Astrocyte (in vitro differentiated cells and primary cell): ENCODE measurements at regions not wholly inside any gene's neighbourhood (a gene's known extent, or its start where the extent isn't known, plus 50 kb on each side); places are given as distances from the start of the nearest gene placed in this dataset.
"Not testable (repeated sequence)": the region's sequence is repeated elsewhere in the genome, so short reads cannot be mapped to it uniquely, and the experiment has no call there.

Experiments used
- DNase-seq: peaks from one replicate; pipeline ENCODE4 v3.0.0-alpha.2; 2010; ENCODE audit warnings: low read depth
- FAIRE-seq: peaks from 2 replicates; lab custom pipeline; 2011; peaks lifted over from hg19 to GRCh38; lab: Jason Lieb, UNC
- H2AFZ ChIP-seq: 2 replicates; pipeline ENCODE4 v1.6.0; 2012; ENCODE audit warnings: low read depth, low read length, inconsistent platforms
- H3K27ac ChIP-seq: 2 replicates; pipeline ENCODE4 v1.5.1; 2011; ENCODE audit warnings: low read depth, low read length, inconsistent platforms
- H3K27me3 ChIP-seq: 2 replicates; pipeline ENCODE4 v1.6.0; 2011; ENCODE audit warnings: low read length, inconsistent platforms; ENCODE audit not compliant: insufficient read depth
- H3K36me3 ChIP-seq: 2 replicates; pipeline ENCODE4 v1.5.1; 2011; ENCODE audit warnings: low read length, inconsistent platforms; ENCODE audit not compliant: insufficient read depth
- H3K4me1 ChIP-seq: 2 replicates; pipeline ENCODE4 v1.5.1; 2011; ENCODE audit warnings: low read length, inconsistent platforms; ENCODE audit not compliant: insufficient read depth
- H3K4me2 ChIP-seq: 2 replicates; pipeline ENCODE4 v1.6.0; 2012; ENCODE audit warnings: low read length, inconsistent platforms
- H3K4me3 ChIP-seq: 2 replicates; pipeline ENCODE4 v1.5.1; 2011; ENCODE audit warnings: low read depth, mild to moderate bottlenecking, low read length, inconsistent platforms; ENCODE audit not compliant: insufficient read depth
- H3K79me2 ChIP-seq: 2 replicates; pipeline ENCODE4 v1.6.0; 2012; ENCODE audit warnings: mild to moderate bottlenecking, low read length, inconsistent platforms; ENCODE audit not compliant: insufficient read depth
- H3K9ac ChIP-seq: 2 replicates; pipeline ENCODE4 v1.6.0; 2012; ENCODE audit warnings: mild to moderate bottlenecking, low read length, inconsistent platforms
- H3K9me3 ChIP-seq: 2 replicates; pipeline ENCODE4 v1.5.1; 2012; ENCODE audit warnings: low read depth, mild to moderate bottlenecking, low read length, inconsistent platforms; ENCODE audit not compliant: insufficient read depth
- H4K20me1 ChIP-seq: 2 replicates; pipeline ENCODE4 v1.6.0; 2012; ENCODE audit warnings: low read length, inconsistent platforms; ENCODE audit not compliant: insufficient read depth
- H3K27ac Mint-ChIP-seq: one replicate; pipeline ENCODE4 v1.8.0; 2021; ENCODE audit warnings: mild to moderate bottlenecking, mixed read lengths; ENCODE audit not compliant: unreplicated experiment
- H3K27me3 Mint-ChIP-seq: one replicate; pipeline ENCODE4 v1.8.0; 2021; ENCODE audit warnings: low read depth, mixed read lengths; ENCODE audit not compliant: unreplicated experiment
- H3K36me3 Mint-ChIP-seq: one replicate; pipeline ENCODE4 v1.8.0; 2021; ENCODE audit warnings: low read depth, mixed read lengths; ENCODE audit not compliant: unreplicated experiment
- H3K4me1 Mint-ChIP-seq: one replicate; pipeline ENCODE4 v1.8.0; 2021; ENCODE audit warnings: low read depth, mixed read lengths; ENCODE audit not compliant: unreplicated experiment
- H3K4me3 Mint-ChIP-seq: one replicate; pipeline ENCODE4 v1.8.0; 2021; ENCODE audit warnings: mild to moderate bottlenecking, moderate library complexity, mixed read lengths; ENCODE audit not compliant: unreplicated experiment
- H3K9me3 Mint-ChIP-seq: one replicate; pipeline ENCODE4 v1.8.0; 2021; ENCODE audit warnings: mild to moderate bottlenecking, mixed read lengths; ENCODE audit not compliant: unreplicated experiment
- EZH2 ChIP-seq: IDR thresholded peaks from 2 replicates; pipeline ENCODE4 v1.6.1; 2012; ENCODE audit warnings: mild to moderate bottlenecking, low read length, inconsistent platforms; ENCODE audit not compliant: insufficient read depth
- TF ChIP-seq, protein P1 (sequence below): IDR thresholded peaks from 2 replicates; pipeline ENCODE4 v1.5.1; 2011; ENCODE audit warnings: low read depth, mild to moderate bottlenecking, inconsistent platforms, low read length, moderate library complexity; ENCODE audit not compliant: insufficient read depth

- Histone ChIP-seq H3K9me3 (peaks cover 16% of the 10 kb centered on the region), H3K36me3 (no peaks in the 10 kb centered on the region), H4K20me1 (no peaks in the 10 kb centered on the region), H3K4me2 (no peak overlapping the region), H3K9ac (no peak overlapping the region), H3K27ac (no peak overlapping the region), H3K4me1 (no peaks in the 10 kb centered on the region), H2AFZ (no peak overlapping the region), H3K27me3 (no peaks in the 10 kb centered on the region), H3K4me3 (no peak overlapping the region), H3K79me2 (no peaks in the 10 kb centered on the region)
- peaks cover 16% of the 10 kb centered on the region for H3K27me3 Mint-ChIP-seq
- no peak for DNase-seq
- no peaks in the 10 kb centered on the region for H3K36me3 Mint-ChIP-seq
- TF ChIP-seq, protein P1, sequence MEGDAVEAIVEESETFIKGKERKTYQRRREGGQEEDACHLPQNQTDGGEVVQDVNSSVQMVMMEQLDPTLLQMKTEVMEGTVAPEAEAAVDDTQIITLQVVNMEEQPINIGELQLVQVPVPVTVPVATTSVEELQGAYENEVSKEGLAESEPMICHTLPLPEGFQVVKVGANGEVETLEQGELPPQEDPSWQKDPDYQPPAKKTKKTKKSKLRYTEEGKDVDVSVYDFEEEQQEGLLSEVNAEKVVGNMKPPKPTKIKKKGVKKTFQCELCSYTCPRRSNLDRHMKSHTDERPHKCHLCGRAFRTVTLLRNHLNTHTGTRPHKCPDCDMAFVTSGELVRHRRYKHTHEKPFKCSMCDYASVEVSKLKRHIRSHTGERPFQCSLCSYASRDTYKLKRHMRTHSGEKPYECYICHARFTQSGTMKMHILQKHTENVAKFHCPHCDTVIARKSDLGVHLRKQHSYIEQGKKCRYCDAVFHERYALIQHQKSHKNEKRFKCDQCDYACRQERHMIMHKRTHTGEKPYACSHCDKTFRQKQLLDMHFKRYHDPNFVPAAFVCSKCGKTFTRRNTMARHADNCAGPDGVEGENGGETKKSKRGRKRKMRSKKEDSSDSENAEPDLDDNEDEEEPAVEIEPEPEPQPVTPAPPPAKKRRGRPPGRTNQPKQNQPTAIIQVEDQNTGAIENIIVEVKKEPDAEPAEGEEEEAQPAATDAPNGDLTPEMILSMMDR: no peak
- no peak for TF ChIP-seq EZH2
- H3K27ac Mint-ChIP-seq: no peak overlapping the region
- no peaks in the 10 kb centered on the region for H3K4me1 Mint-ChIP-seq
- H3K4me3 Mint-ChIP-seq: no peak overlapping the region
- peaks cover 10% of the 10 kb centered on the region for H3K9me3 Mint-ChIP-seq
- no peak for FAIRE-seq
Observed at GRCh38 chr12:131395971-131396573, 314.8 kb upstream of the SFSWAP start.

DNA sequence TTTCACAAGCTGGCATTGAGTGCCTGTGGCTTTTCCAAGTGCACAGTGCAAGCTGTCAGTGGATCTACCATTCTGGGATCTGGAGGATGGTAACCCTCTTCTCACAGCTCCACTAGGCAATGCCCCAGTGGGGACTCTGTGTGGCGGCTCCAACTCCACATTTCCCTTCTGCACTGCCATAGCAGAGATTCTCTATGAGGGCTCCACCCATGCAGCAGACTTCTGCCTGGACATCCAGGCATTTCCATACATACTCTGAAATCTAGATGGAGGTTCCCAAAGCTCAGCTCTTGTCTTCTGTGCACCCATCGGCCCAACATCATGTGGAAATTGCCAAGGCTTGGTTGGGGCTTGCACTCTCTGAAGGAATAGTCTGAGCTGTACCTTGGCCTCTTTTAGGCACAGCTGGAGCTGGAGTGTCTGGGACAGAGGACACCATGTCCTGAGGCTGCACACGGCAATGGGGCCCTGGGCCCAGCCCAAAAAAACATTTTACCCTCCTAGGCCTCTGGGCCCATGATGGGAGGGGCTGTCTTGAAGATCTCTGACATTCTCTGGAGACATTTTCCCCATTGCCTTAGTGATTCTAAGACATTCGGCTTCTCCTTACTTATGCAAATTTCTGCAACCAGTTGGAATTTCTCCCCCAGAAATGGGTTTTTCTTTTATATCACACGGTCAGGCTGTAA, 313.3 kb upstream of the SFSWAP start:
- no peaks in the 10 kb centered on the region for H3K27me3 ChIP-seq
- H3K4me2 ChIP-seq: no peak overlapping the region
- no peaks in the 10 kb centered on the region for H3K36me3 Mint-ChIP-seq
- no peak overlapping the region for H3K9ac ChIP-seq
- H3K9me3 ChIP-seq: peaks cover 16% of the 10 kb centered on the region
- H3K27ac ChIP-seq: no peak overlapping the region
- DNase-seq (no peak), FAIRE-seq (no peak)
- no peak overlapping the region for H3K4me3 Mint-ChIP-seq
- no peaks in the 10 kb centered on the region for H3K79me2 ChIP-seq
- peaks cover 11% of the 10 kb centered on the region for H3K27me3 Mint-ChIP-seq
- H3K4me1 ChIP-seq: no peaks in the 10 kb centered on the region
- H3K36me3 ChIP-seq: no peaks in the 10 kb centered on the region
- no peak overlapping the region for H3K27ac Mint-ChIP-seq
- peaks cover 10% of the 10 kb centered on the region for H3K9me3 Mint-ChIP-seq
- no peak overlapping the region for H2AFZ ChIP-seq
- H3K4me1 Mint-ChIP-seq: no peaks in the 10 kb centered on the region
- H3K4me3 ChIP-seq: no peak overlapping the region
- TF ChIP-seq EZH2: no peak
- TF ChIP-seq, protein P1: no peak
- no peaks in the 10 kb centered on the region for H4K20me1 ChIP-seq

- no peak overlapping the region for H3K9ac ChIP-seq
- H3K9me3 ChIP-seq: peaks cover 18% of the 10 kb centered on the region
- H3K4me2 ChIP-seq: no peak overlapping the region
- no peaks in the 10 kb centered on the region for H3K27me3 ChIP-seq
- no peaks in the 10 kb centered on the region for H3K36me3 ChIP-seq
- no peak overlapping the region for H3K27ac ChIP-seq
- TF ChIP-seq, protein P1: no peak
- no peak for TF ChIP-seq EZH2
- Mint-ChIP-seq H3K4me1 (no peaks in the 10 kb centered on the region), H3K36me3 (no peaks in the 10 kb centered on the region), H3K9me3 (peaks cover 10% of the 10 kb centered on the region), H3K27me3 (peaks cover 11% of the 10 kb centered on the region), H3K4me3 (no peak overlapping the region), H3K27ac (no peak overlapping the region)
- H3K4me3 ChIP-seq: no peak overlapping the region
- no peak for DNase-seq
- H4K20me1 ChIP-seq: no peaks in the 10 kb centered on the region
- H3K4me1 ChIP-seq: no peaks in the 10 kb centered on the region
- no peak for FAIRE-seq
- H2AFZ ChIP-seq: no peak overlapping the region
- H3K79me2 ChIP-seq: no peaks in the 10 kb centered on the region
Observed at GRCh38 chr12:131399000-131399399, 311.9 kb upstream of the SFSWAP start.

DNA sequence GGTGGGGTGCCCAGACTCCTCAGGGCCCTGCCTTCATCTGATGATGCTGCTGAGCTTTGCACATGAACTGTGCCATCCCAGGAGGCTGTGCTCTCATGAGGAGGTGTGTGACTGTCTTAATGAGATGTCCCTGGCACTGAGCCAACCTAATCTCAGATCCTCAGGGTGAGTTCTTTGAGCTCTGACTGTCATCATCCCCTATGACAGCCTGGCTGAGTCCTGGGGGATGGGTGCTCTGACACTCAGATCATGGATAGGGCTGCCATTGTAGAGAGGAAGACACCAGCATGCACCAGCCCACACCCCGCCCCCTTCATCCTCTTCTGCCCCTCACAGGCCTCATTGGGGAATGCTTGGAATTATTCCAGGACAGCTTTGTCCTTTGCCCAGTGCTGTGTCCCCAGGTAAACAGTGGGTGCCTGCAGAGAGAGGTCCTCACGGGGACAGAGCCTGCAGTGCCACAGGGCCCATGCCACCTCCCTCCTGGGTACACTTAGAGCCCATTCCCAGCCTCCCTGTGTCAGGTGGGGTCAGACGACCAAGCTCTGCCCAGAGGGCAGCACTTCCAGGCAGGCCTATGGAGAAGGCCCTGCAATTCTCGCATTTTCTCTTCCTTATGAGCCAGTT, 310.1 kb upstream of the SFSWAP start:
- not testable (repeated sequence) for H3K4me1 ChIP-seq, FAIRE-seq, H3K9me3 Mint-ChIP-seq, H3K27me3 Mint-ChIP-seq, H3K9ac ChIP-seq, H2AFZ ChIP-seq, H3K79me2 ChIP-seq, H3K4me2 ChIP-seq, H3K36me3 Mint-ChIP-seq, H3K36me3 ChIP-seq, H3K27me3 ChIP-seq, H3K27ac Mint-ChIP-seq, H3K4me3 Mint-ChIP-seq, H4K20me1 ChIP-seq, DNase-seq, H3K4me1 Mint-ChIP-seq, H3K27ac ChIP-seq, H3K4me3 ChIP-seq
- peaks cover 12% of the 10 kb centered on the region for H3K9me3 ChIP-seq
